22Rv1 (cell line): ENCODE measurements at regions not wholly inside any gene's neighbourhood (a gene's known extent, or its start where the extent isn't known, plus 50 kb on each side); places are given as distances from the start of the nearest gene placed in this dataset.

Experiments
- CTCF ChIP-seq: fragments of 450-650 bp; IDR thresholded peaks from 2 replicates; pipeline ENCODE4 v1.5.1; 2017; ENCODE audit warnings: mild to moderate bottlenecking
- ZFX ChIP-seq: fragments of 450-650 bp; IDR thresholded peaks from 2 replicates; pipeline ENCODE4 v1.6.1; 2017; ENCODE audit warnings: antibody characterized with exemption, borderline replicate concordance

DNA sequence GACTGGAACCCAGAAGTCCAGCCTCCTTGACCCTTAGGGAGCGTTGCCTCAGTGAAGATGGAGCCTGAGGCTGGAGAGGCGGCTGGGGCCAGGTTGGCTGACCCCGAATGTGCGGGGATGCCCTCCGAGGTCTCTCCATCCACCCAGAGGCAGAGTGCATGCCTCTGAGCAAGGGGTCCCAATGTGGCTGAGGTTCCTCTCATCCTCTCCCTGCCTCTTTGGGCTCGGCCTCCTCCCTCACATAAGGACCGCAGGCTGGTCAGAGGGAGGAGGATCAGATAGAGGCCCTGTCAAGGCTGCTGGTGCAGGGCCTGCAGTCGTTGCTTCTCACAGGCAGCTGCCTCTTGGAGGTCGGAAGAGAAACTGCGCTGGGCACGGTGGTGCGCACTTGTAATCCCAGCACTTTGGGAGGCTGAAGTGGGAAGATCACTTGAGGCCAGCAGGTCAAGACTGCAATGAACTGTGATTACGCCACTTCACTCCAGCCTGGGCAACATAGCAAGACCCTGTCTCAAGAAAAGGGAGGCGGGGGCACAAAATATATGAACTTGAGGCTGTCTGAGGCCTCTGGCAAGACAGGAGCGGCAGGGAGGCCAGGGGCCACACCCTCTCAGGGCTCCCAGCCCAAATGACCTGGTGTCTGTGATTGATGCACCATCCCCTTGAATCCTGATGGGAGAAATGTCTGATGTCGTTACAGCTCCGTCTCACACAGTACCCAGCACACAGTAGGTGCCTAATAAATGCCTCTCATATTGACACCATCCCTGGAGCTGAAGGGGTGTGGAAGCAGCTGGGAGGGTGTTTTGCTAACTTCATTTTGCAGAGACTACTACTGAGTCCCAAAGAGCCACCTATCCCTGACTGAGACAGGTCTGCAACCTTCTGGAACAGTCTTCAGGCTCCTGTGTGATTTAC lies 220.1 kb upstream of the GSE1 start:
- no peak for TF ChIP-seq CTCF
- TF ChIP-seq ZFX = no peak
